ENCODE measurements at regions not wholly inside any gene's neighbourhood (a gene's known extent, or its start where the extent isn't known, plus 50 kb on each side); places are given as distances from the start of the nearest gene placed in this dataset.
"Not testable (repeated sequence)": the region's sequence is repeated elsewhere in the genome, so short reads cannot be mapped to it uniquely, and the experiment has no call there.

DNA sequence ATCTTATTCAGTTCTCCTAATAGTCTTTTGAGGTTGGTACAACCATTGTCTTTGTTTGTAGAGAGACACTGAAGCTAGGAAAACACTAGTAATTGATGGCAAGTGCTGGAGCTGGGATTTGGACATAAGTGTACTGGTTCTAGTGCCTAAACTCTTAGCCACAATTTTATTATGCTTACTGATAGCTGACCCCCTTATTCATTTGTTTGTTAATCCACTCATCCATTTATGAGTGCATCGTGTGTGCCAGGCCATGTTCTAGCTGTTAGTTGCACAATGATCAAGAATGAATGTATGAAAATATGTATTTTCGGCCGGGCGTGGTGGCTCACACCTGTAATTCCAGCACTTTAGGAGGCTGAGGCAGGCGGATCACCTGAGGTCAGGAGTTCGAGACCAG is 88.2 kb upstream of the SEC22B start:
- not testable (repeated sequence) for H3K4me1 ChIP-seq (ENCODE audit: control insufficient read depth in 2 of 2, insufficient read depth in 2 of 2, low read length in 1 of 2); H3K27me3 ChIP-seq (ENCODE audit: control insufficient read depth in 1 of 2, insufficient read depth in 2 of 2, low read length in 2 of 2); H3K4me3 ChIP-seq (ENCODE audit: low read depth in 1 of 2, low read length in 2 of 2); H3K36me3 ChIP-seq (ENCODE audit: control insufficient read depth in 2 of 2, insufficient read depth in 2 of 2, low read length in 1 of 2); H3K27ac ChIP-seq (ENCODE audit: low read depth in 2 of 2, low read length in 1 of 2); H3K9me3 ChIP-seq (ENCODE audit: control insufficient read depth in 2 of 2, insufficient read depth in 1 of 2, low read depth in 1 of 2, low read length in 1 of 2)
- WGBS, 2 donors, result 91 to 94% methylated on average over 3 to 4 of the region's 6 CpGs

GRCh38 chr1:120262791-120263751 is 86.8 kb upstream of the SEC22B start:
- H3K27me3 ChIP-seq (ENCODE audit: control insufficient read depth in 1 of 2, insufficient read depth in 2 of 2, low read length in 2 of 2); H3K9me3 ChIP-seq (ENCODE audit: control insufficient read depth in 2 of 2, insufficient read depth in 1 of 2, low read depth in 1 of 2, low read length in 1 of 2); H3K4me3 ChIP-seq (ENCODE audit: low read depth in 1 of 2, low read length in 2 of 2); H3K4me1 ChIP-seq (ENCODE audit: control insufficient read depth in 2 of 2, insufficient read depth in 2 of 2, low read length in 1 of 2); H3K36me3 ChIP-seq (ENCODE audit: control insufficient read depth in 2 of 2, insufficient read depth in 2 of 2, low read length in 1 of 2); H3K27ac ChIP-seq (ENCODE audit: low read depth in 2 of 2, low read length in 1 of 2): not testable (repeated sequence)
- no CpG with 5 or more reads among the region's 4 CpGs for WGBS, 2 donors

DNA sequence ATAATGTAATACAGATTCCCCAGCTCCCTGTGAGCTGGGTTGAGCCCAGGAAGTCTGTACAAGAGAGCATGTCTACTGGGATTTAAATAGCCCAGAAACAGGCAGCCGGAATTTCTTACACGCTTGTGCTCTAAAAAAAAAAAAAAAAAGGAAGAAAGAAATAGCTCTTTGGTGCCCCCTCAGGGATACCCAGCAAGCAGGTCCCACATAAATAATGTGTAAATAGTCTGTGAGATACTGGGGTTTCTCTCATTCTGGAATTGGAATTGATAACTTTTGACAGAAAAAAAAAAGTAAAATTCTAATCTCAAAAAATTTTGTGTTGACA is 81.4 kb upstream of the SEC22B start:
- WGBS, 2 donors, result 11 to 13% methylated on average over 2 of the region's 2 CpGs
- H3K4me3 ChIP-seq (ENCODE audit: low read depth in 1 of 2, low read length in 2 of 2); H3K36me3 ChIP-seq (ENCODE audit: control insufficient read depth in 2 of 2, insufficient read depth in 2 of 2, low read length in 1 of 2); H3K27me3 ChIP-seq (ENCODE audit: control insufficient read depth in 1 of 2, insufficient read depth in 2 of 2, low read length in 2 of 2); H3K4me1 ChIP-seq (ENCODE audit: control insufficient read depth in 2 of 2, insufficient read depth in 2 of 2, low read length in 1 of 2); H3K27ac ChIP-seq (ENCODE audit: low read depth in 2 of 2, low read length in 1 of 2); H3K9me3 ChIP-seq (ENCODE audit: control insufficient read depth in 2 of 2, insufficient read depth in 1 of 2, low read depth in 1 of 2, low read length in 1 of 2): not testable (repeated sequence)

DNA sequence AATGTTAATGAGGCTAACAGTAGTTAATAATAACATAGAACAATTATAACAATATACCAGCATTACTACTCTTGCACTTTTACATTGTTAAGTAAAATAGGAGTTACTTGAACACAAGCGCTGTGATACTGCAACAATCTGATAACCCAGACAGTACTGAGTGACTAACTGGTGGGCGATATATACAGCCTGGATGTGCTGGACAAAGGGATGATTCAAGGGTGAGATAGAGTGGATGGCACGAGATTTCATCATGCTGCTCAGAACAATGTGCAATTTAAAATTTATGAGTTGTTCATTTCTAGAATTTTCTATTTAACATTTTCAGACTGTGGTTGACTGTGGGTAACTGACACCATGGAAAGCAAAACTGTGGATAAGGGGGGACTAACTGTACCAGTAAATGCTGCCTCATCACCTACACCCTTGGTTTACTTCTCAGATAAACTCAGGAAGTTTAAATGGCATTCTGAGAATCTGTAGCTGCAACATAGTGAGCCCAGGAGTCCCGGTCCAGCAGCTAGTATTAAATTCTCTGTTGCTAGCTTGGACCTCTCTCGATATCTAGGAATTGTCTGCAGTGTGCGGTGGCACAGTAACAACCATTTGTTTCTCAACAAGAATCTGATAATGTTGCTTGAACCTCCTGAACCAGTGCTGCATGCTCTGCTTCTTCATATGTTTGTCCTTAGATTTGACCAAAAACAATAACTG is 80.9 kb upstream of the SEC22B start:
- H3K4me1 ChIP-seq (ENCODE audit: control insufficient read depth in 2 of 2, insufficient read depth in 2 of 2, low read length in 1 of 2); H3K9me3 ChIP-seq (ENCODE audit: control insufficient read depth in 2 of 2, insufficient read depth in 1 of 2, low read depth in 1 of 2, low read length in 1 of 2); H3K4me3 ChIP-seq (ENCODE audit: low read depth in 1 of 2, low read length in 2 of 2); H3K36me3 ChIP-seq (ENCODE audit: control insufficient read depth in 2 of 2, insufficient read depth in 2 of 2, low read length in 1 of 2); H3K27me3 ChIP-seq (ENCODE audit: control insufficient read depth in 1 of 2, insufficient read depth in 2 of 2, low read length in 2 of 2); H3K27ac ChIP-seq (ENCODE audit: low read depth in 2 of 2, low read length in 1 of 2): not testable (repeated sequence)
- WGBS, 2 donors, result no CpG with 5 or more reads among the region's 6 CpGs

DNA sequence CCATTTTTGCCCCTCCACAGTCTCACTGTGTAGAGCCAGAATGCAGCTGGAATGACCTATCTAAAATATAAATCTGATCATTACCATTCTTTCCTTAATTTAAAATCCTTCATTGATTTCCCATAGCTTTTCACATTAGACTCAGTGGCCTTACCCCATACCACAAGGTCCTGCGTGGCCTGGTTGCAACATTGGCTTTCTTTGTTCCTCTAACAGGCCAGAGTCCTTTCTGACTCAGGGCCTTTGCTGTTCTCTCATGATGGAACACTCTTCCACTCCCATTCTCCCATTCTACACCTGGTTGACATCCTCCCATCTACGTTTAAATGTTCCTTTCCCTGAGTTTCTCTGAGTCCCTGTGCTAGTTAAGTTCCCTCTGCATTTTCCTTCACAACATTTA is 74.4 kb upstream of the SEC22B start:
- not testable (repeated sequence) for H3K27me3 ChIP-seq (ENCODE audit: control insufficient read depth in 1 of 2, insufficient read depth in 2 of 2, low read length in 2 of 2); H3K4me1 ChIP-seq (ENCODE audit: control insufficient read depth in 2 of 2, insufficient read depth in 2 of 2, low read length in 1 of 2); H3K36me3 ChIP-seq (ENCODE audit: control insufficient read depth in 2 of 2, insufficient read depth in 2 of 2, low read length in 1 of 2); H3K4me3 ChIP-seq (ENCODE audit: low read depth in 1 of 2, low read length in 2 of 2); H3K27ac ChIP-seq (ENCODE audit: low read depth in 2 of 2, low read length in 1 of 2); H3K9me3 ChIP-seq (ENCODE audit: control insufficient read depth in 2 of 2, insufficient read depth in 1 of 2, low read depth in 1 of 2, low read length in 1 of 2)
- WGBS, 2 donors, result no CpG with 5 or more reads among the region's 2 CpGs

- H3K9me3 ChIP-seq (ENCODE audit: control insufficient read depth in 2 of 2, insufficient read depth in 1 of 2, low read depth in 1 of 2, low read length in 1 of 2); H3K27ac ChIP-seq (ENCODE audit: low read depth in 2 of 2, low read length in 1 of 2); H3K4me3 ChIP-seq (ENCODE audit: low read depth in 1 of 2, low read length in 2 of 2); H3K4me1 ChIP-seq (ENCODE audit: control insufficient read depth in 2 of 2, insufficient read depth in 2 of 2, low read length in 1 of 2); H3K36me3 ChIP-seq (ENCODE audit: control insufficient read depth in 2 of 2, insufficient read depth in 2 of 2, low read length in 1 of 2); H3K27me3 ChIP-seq (ENCODE audit: control insufficient read depth in 1 of 2, insufficient read depth in 2 of 2, low read length in 2 of 2): not testable (repeated sequence)
- WGBS, 2 donors, result no CpG with 5 or more reads among the region's 7 CpGs
Measured at GRCh38 chr1:120248726-120249427, 72.6 kb upstream of the SEC22B start.

GRCh38 chr1:120248203-120248602 is 71.9 kb upstream of the SEC22B start:
- H3K4me3 ChIP-seq (ENCODE audit: low read depth in 1 of 2, low read length in 2 of 2); H3K27ac ChIP-seq (ENCODE audit: low read depth in 2 of 2, low read length in 1 of 2); H3K9me3 ChIP-seq (ENCODE audit: control insufficient read depth in 2 of 2, insufficient read depth in 1 of 2, low read depth in 1 of 2, low read length in 1 of 2); H3K27me3 ChIP-seq (ENCODE audit: control insufficient read depth in 1 of 2, insufficient read depth in 2 of 2, low read length in 2 of 2); H3K4me1 ChIP-seq (ENCODE audit: control insufficient read depth in 2 of 2, insufficient read depth in 2 of 2, low read length in 1 of 2); H3K36me3 ChIP-seq (ENCODE audit: control insufficient read depth in 2 of 2, insufficient read depth in 2 of 2, low read length in 1 of 2): not testable (repeated sequence)
- WGBS, 2 donors, result no CpG with 5 or more reads among the region's 2 CpGs

DNA sequence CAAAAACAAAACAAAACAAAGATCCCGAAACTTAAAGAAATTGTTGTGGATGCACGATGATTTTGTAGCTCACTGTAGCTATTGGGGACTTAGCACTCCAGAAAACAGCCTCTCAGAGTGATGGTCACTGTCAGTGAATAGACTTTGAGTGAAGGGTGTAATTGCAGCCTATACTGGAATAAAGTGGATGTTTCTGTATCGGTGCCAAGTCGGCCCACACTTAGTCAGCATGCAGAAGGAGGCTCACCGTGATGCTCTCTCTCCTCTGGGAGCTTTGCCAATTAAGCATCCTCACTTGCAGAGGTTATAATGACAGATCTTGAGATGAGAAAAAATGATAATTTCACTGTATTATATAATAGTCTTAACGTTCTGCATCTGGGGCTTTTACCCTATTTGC is 67.5 kb upstream of the SEC22B start:
- H3K4me3 ChIP-seq (ENCODE audit: low read depth in 1 of 2, low read length in 2 of 2); H3K36me3 ChIP-seq (ENCODE audit: control insufficient read depth in 2 of 2, insufficient read depth in 2 of 2, low read length in 1 of 2); H3K27me3 ChIP-seq (ENCODE audit: control insufficient read depth in 1 of 2, insufficient read depth in 2 of 2, low read length in 2 of 2); H3K4me1 ChIP-seq (ENCODE audit: control insufficient read depth in 2 of 2, insufficient read depth in 2 of 2, low read length in 1 of 2); H3K27ac ChIP-seq (ENCODE audit: low read depth in 2 of 2, low read length in 1 of 2); H3K9me3 ChIP-seq (ENCODE audit: control insufficient read depth in 2 of 2, insufficient read depth in 1 of 2, low read depth in 1 of 2, low read length in 1 of 2): not testable (repeated sequence)
- WGBS, 2 donors, result no CpG with 5 or more reads among the region's 6 CpGs

DNA sequence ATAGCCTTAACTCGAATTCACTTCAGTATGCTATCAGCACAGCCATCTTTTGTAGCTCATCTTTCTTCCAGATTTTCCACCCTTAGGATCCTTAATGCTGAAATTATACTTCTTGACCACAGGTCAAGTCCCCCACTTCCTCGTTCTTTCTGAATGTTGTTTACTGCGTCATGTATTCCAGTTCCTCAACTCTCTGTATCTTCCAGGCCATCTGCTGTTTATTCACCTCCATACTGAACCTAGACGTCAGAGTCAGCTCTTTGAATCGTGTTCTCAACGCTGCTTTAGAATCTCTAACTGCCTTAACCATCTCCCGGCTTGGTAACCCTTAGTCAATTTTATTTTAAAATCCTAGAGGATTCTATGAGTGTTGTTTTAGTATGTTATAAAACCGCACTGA is 66.3 kb upstream of the SEC22B start:
- H3K9me3 ChIP-seq (ENCODE audit: control insufficient read depth in 2 of 2, insufficient read depth in 1 of 2, low read depth in 1 of 2, low read length in 1 of 2); H3K4me3 ChIP-seq (ENCODE audit: low read depth in 1 of 2, low read length in 2 of 2); H3K27ac ChIP-seq (ENCODE audit: low read depth in 2 of 2, low read length in 1 of 2); H3K4me1 ChIP-seq (ENCODE audit: control insufficient read depth in 2 of 2, insufficient read depth in 2 of 2, low read length in 1 of 2); H3K27me3 ChIP-seq (ENCODE audit: control insufficient read depth in 1 of 2, insufficient read depth in 2 of 2, low read length in 2 of 2); H3K36me3 ChIP-seq (ENCODE audit: control insufficient read depth in 2 of 2, insufficient read depth in 2 of 2, low read length in 1 of 2): not testable (repeated sequence)
- WGBS, 2 donors, result no CpG with 5 or more reads among the region's 8 CpGs

All from esophagus (tissue), 2 donors.